ENCODE measurements at regions not wholly inside any gene's neighbourhood (a gene's known extent, or its start where the extent isn't known, plus 50 kb on each side); places are given as distances from the start of the nearest gene placed in this dataset.

DNA sequence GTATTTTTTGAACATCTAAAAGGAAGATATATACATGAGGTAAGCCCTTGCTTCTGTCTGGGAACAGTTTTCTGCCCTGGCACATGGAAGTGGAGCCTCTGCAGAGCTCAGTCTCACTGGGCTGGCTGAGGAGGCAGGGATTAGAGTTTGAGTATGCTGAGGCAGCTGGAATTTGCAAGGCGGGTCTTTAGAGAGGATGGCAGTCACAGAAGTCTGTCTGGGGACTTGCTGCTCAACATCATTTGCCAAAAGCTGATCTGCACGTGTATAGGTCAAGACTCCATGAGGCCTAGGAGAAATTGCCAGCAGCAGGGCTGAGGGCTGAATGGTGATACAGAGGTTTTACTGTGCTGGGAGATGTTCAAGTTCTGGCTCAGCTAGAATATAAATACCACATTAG lies 163.6 kb upstream of the ANK2 start:
- no peak for FAIRE-seq
- no peak for DNase-seq (ENCODE audit: low spot score in 2 of 2)

- FAIRE-seq (no peak), DNase-seq (ENCODE audit: low spot score in 2 of 2) (no peak)
These were observed 160.8 kb upstream of the ANK2 start for GRCh38 chr4:112888622-112889021.

DNA sequence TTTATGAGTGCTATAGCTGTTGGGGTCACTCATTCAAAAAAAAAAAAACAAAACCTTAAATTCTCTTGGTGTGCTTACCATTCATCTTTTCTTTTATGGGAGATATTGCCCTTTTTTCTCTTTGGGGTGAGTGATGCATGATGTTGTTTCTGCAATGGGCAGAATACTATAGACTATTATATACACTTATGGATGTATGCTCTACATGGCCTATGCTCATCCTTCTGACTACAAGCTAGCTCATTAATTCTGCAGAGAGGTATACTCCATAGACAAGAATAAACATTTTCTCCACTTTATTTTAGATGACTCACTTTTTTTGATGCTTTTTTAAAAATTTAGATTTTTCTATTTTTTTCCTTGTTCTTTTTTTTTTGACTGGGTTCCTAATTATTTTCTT lies 160.3 kb upstream of the ANK2 start:
- DNase-seq (ENCODE audit: low spot score in 2 of 2) (no peak), FAIRE-seq (peak; percentile 87)

- DNase-seq (ENCODE audit: low spot score in 2 of 2) (no peak), FAIRE-seq (no peak)
These were observed 159.6 kb upstream of the ANK2 start for GRCh38 chr4:112889619-112890527.

GRCh38 chr4:112894480-112894879 lies 155.0 kb upstream of the ANK2 start:
- DNase-seq (ENCODE audit: low spot score in 2 of 2) (no peak), FAIRE-seq (no peak)

- FAIRE-seq (no peak), DNase-seq (ENCODE audit: low spot score in 2 of 2) (no peak)
These were observed 154.5 kb upstream of the ANK2 start for GRCh38 chr4:112894951-112895350.

DNA sequence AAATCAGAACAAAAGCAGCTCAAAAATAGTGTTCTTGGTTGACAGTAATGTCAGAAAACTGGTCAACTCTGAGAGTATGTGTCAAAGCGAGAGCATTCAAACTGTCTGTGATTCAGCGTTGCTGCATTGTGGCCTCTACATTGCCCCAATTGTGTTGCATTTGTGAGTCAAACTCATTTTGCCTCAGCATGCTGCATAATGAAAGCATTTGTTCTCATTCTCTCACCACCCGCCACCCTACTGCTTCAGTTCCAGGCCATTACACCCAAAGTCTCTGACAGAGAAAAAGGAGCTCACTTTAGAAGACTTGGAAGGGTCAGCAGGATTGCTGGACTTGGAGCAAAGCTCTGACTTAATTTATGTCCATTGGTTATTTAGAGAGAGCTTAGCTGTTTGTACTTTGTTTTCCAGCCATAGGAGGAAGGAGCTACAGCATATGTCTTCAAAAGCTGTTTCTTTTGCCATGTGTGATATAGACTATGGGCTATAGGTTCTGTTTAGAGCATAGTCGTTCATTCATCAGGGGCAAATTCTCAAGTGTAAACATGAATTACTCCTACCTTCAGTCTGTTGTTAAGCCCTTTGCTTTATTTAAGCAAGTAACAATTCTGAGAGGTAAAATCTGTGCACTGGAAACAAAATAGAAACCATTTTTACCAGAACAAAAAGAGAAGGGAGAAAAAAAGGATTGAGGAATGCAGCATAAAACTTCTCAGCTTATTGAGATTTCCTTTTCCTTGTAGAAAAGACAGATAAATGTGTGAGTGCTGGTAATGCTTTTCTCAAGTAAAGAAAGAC lies 153.4 kb upstream of the ANK2 start:
- no peak for DNase-seq (ENCODE audit: low spot score in 2 of 2)
- peak; percentile 39 for FAIRE-seq

- DNase-seq (ENCODE audit: low spot score in 2 of 2) (no peak), FAIRE-seq (no peak)
These were observed 152.8 kb upstream of the ANK2 start for GRCh38 chr4:112896609-112897190.

- FAIRE-seq, result no peak
These were observed 151.9 kb upstream of the ANK2 start for GRCh38 chr4:112897543-112897942.

GRCh38 chr4:112898357-112899141 lies 150.9 kb upstream of the ANK2 start:
- DNase-seq (ENCODE audit: low spot score in 2 of 2) (no peak), FAIRE-seq (no peak)

More at GRCh38 chr4:112897543-112897942, 151.9 kb upstream of the ANK2 start:
- no peak for DNase-seq (ENCODE audit: low spot score in 2 of 2)

DNA sequence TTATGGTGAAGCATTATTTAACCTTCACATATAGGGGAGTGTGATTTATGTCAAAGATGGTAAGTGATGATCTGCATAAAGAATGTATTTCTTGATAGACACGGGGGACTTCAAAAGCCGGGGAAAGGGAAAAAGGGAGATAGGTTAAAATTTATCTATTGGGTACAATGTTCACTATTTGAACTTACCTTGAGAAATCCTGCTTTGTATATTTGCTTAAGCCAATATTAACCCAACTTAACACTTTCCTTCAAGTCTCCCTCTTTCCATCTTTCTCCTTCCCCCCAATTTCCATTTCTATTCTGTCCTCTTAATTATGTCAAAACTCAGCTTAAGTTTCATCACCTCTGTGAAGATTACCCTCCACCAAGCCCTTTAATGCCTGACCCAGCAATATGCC lies 149.0 kb upstream of the ANK2 start:
- DNase-seq (ENCODE audit: low spot score in 2 of 2) (no peak), FAIRE-seq (no peak)

DNA sequence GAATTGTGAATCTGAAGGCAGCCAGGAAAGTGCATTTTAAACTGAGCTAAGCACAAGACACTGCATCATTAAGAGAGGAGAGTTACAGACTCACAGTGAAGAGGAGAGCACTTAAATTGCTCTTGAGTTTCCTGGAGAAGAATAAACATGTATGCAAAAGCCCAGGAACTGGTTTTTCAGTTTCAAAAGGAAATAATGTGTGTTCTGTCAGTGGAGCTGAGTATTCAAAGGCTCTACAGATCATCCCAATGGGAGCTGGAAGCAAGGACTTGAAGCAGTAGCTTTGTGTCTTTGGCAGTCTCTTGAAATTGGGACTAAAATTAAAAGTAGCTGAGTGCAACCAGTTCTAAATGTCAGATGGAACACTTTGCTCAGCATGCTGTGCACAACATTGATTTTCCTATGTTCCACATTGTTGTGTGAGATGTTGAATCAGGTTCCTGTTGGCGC lies 147.5 kb upstream of the ANK2 start:
- no peak for FAIRE-seq

GRCh38 chr4:112905728-112906127 lies 143.7 kb upstream of the ANK2 start:
- no peak for FAIRE-seq
- no peak for DNase-seq (ENCODE audit: low spot score in 2 of 2)

More for the DNA sequence above, 147.5 kb upstream of the ANK2 start:
- no peak for DNase-seq (ENCODE audit: low spot score in 2 of 2)

- FAIRE-seq (no peak), DNase-seq (ENCODE audit: low spot score in 2 of 2) (no peak)
These were observed 140.9 kb upstream of the ANK2 start for GRCh38 chr4:112908511-112908910.

DNA sequence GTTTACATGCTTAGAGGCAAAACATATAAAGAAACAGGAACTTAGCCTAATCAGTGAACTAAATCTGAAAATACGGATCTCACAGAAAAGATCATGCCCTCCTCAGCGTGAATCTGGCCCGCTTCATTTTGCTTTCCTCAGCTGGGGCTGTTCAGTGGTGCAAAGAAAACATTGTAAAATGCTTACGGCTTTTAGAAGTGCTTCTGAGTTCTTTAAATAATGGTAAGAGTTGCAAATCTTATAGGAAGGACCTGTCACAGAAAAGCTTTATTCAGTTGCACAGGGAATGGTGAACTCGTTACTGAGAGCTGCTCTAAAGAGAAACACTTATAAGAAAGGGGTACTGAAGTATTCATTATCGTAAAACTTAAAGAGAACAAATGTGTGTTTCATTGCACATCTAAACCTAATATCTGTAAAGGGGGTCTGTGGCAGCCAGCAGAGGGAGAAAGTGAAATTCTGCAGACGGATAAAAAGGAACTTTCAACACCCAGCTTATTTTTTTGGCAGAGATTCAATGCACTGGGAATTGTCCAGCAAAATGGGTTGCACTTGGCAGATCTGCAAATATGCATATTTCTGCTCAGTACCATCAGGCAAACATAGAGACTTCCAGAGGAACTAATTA lies 139.2 kb upstream of the ANK2 start:
- FAIRE-seq (no peak), DNase-seq (ENCODE audit: low spot score in 2 of 2) (peak in 1 of 2 donors; percentile 26)

GRCh38 chr4:112916868-112917267 lies 132.6 kb upstream of the ANK2 start:
- FAIRE-seq (no peak), DNase-seq (ENCODE audit: low spot score in 2 of 2) (no peak)

DNA sequence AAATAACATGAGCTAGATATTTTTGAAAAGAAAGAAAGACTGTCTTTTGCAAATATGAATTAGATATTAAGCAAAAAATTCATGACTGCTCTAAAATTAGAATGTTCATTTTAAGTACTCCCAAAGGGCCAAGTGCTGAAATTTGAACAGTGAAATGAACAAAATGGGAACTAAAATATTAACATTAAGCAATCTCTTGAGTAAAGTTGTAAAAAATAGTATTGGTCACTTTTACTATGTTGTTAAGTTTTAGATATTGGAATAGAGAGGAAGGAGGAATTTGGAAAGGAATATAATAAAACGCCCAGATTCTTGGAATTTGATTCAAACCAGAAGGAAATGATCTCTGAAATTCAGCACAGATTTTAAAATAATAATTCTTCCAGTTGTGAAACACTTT lies 125.9 kb upstream of the ANK2 start:
- no peak for FAIRE-seq
- no peak for DNase-seq (ENCODE audit: low spot score in 2 of 2)

- DNase-seq (ENCODE audit: low spot score in 2 of 2) (no peak), FAIRE-seq (no peak)
These were observed 122.6 kb upstream of the ANK2 start for GRCh38 chr4:112926819-112927218.

DNA sequence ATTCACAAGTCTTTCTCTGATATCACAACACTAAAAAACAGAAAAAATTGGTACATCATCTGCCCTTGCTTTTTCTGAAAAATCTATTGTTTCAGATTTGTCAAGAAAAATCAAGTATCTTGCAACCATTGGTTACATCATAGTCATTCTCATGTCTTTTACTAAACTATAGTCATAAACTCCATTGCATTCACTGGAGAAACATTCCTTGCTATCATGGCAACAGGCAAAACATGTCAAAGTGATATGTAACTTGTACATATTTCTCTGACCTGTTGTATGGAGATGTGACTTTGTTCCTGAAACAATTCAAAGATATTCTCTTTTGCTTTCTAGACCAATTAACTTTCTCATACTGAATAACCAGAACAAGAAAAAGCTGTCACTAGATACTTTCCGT lies 121.9 kb upstream of the ANK2 start:
- FAIRE-seq (no peak), DNase-seq (ENCODE audit: low spot score in 2 of 2) (no peak)

DNA sequence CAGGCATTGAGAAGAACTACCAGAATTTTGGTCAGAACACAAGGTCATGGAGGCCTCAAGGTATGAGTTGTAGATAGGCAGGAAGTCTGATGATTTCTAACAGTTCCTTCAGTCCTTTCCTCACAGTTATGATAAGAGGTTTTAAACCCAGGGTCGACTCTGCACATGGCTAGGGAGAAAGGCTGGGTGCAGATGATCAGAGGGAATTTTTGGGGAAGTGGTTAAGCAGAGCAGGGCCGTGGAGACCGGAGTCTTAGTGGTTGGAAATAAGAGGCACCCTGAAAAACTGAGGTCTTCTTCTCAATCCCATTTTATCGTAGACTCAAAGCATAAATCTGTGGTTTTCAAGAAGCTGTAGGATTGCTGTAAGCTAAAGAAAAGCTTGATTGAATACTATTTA lies 118.5 kb upstream of the ANK2 start:
- FAIRE-seq, result no peak
- DNase-seq (ENCODE audit: low spot score in 2 of 2), result no peak

Measured in frontal cortex (tissue), 3 donors.